HG02973 (cell line): ENCODE measurements at regions not wholly inside any gene's neighbourhood (a gene's known extent, or its start where the extent isn't known, plus 50 kb on each side); places are given as distances from the start of the nearest gene placed in this dataset.
"Not testable (repeated sequence)": the region's sequence is repeated elsewhere in the genome, so short reads cannot be mapped to it uniquely, and the experiment has no call there.

Source experiments
- ATAC-seq: cut with Tn5 transposase; IDR thresholded peaks from one replicate; pipeline ENCODE4 v1.9.1; 2021; ENCODE audit warnings: moderate library complexity; ENCODE audit not compliant: unreplicated experiment

DNA sequence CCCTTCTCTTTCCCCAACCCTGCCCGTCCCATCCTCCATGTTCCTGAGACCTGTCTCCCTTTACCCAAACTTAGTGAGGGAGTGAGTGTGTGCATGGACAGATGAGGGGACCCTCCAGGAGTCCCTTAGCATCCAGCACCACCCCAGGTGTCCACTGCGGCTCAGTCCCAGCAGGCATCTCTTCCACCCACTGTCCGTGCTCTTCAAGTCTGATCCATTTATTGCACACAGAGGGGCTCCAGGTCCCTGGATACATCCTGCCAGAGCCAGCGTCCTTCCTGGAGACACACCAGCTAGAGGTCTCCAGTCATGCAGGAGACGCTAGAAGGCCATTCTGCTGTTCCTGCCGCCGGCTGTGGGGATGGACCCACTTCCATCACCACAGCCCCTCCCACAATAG lies 239.2 kb downstream of the ADGRD1 start:
- no peak for ATAC-seq

DNA sequence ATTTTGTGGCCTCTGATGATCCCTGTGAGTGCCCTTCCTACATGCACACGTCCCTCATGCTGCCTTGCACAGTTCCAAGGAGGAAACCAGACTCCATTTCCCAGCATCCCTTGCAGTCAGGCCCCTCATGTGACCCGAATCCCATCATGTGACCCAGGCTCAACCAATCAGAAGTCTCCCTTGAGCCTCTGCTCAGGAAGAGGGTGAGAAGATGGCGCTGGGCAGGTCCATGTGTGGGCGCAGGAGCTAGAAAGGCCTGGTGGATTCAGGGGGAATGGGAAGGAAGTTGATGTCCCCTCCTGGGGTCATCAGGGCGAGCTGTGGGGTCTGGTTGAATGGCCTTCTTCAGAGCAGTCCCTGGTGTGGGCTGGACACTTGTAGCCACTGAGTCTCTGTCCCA lies 240.5 kb downstream of the ADGRD1 start:
- no peak for ATAC-seq

DNA sequence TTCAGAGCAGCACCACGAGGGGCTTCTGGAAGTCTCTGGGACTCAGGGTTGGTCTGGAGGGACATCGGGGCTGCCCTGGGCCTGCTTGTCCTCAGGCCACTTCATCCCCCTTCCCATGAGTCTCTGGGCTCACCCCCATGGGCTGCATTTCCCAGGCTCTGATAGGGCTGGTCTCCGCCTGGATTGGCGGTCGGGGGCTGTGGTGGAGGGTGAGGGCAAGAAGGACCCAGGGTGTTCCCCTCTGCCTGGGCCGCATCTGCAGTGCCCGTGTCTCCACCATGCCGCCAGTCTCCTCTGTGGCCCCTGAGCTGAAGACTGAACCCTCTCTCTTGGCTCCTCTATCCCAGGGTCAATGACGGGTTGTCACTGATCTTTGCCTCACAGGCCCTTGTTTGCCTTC lies 242.1 kb downstream of the ADGRD1 start:
- no peak for ATAC-seq

DNA sequence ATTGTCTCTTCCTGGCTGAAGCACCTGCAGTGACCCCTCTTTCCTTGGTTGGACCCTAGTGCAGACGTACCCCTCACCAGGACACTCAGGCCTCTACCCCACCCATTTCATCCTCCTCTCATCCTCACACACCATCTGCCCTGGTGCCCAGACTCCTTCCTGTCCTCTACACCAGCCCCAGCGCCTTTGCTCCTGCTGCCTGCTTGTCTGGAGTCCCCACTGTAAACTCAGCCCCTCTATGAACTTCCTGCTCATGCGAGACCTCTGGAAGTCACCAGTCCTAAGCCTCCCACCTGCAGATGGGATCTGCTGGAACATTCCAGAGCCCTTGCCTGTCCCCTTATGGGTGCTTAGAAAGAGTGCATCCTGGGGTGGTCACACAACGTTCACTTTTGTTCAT lies 242.5 kb downstream of the ADGRD1 start:
- no peak for ATAC-seq

DNA sequence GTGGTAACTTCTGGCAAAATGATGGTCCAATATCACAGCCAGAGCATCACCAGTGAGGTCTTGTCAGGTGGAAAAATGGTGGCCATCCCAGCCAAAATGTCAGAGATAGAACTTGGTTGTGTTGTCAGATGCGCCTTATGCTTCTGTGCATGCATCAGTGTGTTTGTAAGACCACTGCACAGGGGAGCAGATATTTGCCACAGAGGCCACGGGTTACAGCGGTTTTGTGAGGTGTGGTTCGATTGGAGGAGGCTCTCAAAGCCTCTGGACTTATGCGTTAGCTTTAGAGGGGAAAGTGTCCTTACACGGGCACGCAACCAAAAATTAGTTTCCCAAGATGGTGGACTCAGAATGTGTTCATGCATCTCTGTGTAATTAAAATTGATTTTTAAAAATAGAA lies 243.8 kb downstream of the ADGRD1 start:
- no peak for ATAC-seq

DNA sequence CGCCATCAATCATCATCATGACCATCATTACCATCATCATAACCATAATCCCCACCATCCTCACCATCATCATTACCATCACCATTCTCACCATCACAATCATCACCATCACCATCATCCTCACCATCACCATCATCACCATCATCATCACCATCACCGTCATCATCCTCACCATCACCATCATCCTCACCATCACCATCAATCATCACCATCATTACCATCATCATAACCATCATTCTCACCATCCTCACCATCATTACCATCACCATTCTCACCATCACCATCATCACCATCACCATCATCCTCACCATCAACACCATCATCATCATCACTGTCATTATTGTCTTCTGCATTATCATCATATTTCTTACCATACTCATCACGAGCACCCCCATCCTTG lies 245.5 kb downstream of the ADGRD1 start:
- no peak for ATAC-seq

DNA sequence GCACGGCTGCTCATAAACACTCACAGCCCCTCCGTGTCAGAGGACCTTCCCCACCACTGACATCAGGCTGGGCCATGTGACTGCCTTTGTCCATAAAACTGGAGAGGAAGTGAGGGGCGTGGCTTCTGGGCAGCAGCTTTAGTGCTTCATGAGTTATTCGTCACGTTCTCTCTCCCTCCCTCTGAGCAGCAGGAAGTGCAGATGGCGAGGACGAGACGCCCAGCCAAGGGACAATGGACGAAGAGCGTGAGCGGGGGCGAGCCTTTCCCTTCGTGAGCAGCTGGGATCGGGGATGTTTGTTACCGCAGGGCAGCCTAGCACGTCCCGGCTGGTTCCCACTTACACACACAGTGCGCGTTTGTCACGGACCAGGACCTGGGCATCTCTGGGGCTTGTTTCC lies 248.2 kb downstream of the ADGRD1 start:
- ATAC-seq, result not testable (repeated sequence)

DNA sequence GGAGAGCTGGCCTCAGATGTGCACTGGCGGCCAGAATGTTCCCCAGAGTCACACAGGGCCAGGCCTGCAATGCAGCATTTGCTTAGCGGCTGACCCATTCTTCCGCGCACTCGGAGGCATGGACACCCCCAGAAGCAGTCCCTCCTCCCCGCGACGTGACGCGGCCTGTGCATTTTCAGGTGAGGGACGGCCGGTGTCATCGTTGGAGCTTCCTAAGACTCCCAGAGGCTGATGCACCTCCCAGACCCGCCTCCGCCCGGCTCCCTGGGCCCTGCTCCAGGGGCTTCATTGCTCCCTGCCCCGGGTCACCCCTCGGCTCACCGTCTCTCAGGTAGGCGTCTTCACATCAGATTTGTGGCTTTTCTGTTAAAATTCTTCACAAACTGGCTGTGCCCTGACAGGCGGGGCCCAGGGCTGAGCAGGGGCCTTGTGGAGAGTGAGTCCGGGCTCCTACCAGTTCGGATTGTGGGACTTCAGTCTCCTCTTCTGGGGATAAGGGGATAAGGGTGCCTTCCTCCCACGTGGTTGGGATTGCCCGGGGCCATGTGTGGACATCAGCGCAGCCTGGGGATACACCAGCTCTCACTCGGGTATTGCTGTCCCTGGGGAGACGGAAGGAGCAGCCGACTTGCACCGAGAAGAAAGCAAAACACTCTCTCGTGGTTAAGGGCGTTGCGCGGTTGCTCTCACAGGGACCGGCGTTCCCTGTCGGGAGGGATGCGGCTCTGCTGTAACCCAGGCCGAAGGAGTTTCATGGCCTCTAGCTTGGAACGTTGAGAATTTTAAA lies 249.1 kb downstream of the ADGRD1 start:
- ATAC-seq, result no peak

DNA sequence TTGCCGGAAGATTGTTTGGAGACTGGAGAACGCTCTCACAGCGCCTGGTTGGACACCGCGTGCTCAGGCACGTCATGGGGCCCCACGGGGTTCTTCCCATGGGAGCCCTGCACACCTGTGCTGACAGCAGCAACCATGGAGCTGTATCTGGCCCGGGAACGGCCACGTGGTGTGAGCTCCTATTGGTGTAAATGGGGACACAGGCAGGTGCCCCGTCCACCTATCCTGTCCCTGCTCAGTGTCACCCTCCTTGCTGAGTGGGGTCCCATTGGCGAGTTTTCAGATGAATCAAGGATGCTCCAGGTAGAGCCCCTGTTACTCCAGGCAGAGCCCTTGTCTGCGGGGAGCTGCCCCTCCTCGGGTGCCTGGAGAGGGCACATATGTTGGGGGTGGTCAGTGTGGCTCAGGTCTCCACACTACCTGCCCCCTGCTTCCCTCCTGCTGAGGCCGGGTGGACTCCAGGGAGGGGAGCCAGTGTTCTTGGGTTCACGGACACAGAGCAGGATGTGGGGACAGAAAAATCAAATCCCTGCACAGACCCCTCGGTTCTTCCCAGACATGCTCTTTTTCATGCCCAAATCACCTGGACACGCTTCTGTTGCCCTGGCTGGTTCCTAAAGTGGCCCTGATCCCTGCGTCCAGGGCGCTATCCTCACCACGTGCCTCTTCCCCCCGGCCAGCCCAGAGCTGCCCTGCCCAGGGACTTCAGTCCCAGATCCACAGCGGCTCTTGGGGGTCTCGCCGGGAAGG lies 250.1 kb downstream of the ADGRD1 start:
- ATAC-seq, result no peak

DNA sequence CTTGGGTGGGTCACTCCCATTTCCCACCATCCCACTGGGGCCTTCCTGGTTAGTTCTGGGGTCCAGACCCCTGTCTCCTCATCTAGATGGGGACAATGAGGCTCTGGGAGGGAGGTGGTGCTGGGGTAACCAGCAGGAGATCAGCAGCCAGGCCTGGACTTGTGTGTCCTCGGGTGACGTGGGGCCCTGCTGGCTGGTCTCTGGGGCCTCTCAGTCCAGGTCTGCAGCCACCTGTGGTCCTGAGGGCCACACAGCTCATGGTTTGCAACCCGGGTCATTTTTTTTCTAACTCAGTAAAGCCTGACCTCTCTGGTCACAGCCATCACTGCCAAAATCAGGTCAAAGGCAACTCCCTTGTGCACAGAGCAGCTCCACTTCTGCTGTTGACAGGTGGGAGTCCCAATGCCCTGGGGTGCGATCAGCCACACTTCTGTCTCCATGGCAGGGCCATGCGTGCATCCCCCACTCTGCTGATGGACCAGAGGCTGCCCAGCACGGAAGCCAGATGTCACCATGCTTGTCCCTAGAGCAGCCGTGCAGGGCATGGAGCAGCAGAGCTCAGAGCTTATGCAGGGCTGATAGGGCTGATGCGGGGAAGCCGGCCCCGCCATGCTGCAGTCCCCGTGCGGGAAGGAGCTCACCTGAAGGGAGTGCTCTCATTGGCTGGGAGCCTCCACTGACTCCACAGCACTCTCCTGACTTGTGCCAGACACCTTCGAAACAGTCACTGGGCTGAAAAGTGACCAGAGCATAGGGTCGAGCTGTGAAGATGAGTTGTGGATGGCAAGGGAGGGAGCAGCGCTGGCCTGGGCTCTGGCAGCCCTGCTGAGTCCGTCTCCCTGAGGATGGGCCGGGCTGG lies 250.9 kb downstream of the ADGRD1 start:
- no peak for ATAC-seq

DNA sequence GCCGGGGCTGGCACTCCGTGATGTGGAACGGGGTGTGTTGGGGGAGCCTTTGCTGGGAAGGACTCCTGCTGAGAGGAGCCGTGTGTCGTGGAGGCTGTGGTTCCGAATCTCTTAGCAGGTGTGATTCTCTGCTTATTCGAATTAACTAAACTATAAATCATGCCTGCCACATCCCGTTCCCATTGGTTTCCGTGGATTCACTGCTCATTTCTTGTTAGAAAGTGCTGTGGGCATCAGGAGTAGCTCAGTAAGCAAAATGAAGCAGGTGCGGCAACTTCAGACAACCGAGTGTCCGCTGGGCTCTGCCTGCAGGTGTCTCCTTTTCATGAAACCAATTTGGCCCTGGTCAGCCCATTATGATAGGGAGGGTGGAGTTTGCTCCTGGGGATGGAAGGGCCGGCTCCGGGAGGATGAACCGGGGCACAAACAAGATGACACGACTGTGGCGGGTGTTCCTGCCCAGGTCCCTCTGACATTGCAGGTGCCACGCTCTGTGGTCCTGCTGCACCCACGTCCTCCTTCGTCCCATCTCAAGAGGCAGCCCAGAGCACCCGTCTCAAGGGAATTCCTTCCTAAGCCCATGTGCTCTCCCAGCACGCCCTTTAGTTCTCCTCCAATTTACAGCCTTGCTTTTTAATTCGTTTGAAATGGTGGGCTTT lies 251.7 kb downstream of the ADGRD1 start:
- not testable (repeated sequence) for ATAC-seq

DNA sequence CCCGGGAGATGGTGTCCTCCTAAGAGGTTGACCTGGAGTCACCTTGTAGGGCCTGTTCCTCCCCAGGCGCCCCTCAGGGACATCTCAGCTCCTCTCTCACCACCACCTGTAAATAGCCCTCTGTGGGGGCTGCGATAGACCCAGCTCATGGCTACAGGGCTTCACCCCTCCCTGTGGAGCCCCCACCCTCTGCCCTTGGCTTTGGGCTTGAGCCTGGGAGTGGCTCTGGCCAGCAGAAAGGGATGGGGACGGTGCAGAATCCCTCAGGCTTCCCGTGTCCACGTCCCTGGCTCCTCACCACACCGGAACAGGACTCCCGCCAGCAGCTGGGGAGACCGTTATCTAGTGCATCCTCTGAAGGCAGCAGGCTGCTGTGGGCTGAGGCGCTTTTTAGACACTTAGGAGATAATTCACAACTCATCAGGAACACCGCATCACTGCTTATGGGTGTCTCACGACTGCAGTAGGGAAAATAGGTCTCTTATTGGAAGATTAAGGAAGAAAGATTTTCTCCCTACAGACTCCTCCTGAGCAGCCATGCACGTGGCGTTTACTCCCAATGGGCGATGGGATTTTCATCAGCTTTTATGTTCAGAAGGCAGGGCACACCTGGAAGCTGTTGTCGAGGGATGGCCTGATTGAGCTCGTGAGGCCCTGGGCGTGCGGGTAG lies 253.1 kb downstream of the ADGRD1 start:
- not testable (repeated sequence) for ATAC-seq

DNA sequence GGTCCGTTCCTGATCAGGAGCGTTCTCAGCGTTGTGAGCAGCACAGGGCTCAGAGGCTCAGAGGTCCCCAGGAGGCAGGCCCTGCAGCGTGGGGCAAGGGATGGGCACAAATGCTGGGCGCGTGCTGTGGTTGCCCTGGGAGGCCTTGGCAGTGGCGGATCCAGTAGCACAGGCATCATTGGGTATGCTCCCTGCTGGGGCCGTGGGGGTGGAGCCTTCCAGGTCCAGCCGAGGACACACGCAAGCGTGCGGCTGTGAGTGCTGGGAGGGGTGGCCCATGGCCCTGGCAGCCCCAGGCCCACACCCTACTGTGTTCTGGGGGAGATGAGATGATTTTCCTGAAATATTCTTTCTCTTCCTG lies 253.6 kb downstream of the ADGRD1 start:
- ATAC-seq, result not testable (repeated sequence)

DNA sequence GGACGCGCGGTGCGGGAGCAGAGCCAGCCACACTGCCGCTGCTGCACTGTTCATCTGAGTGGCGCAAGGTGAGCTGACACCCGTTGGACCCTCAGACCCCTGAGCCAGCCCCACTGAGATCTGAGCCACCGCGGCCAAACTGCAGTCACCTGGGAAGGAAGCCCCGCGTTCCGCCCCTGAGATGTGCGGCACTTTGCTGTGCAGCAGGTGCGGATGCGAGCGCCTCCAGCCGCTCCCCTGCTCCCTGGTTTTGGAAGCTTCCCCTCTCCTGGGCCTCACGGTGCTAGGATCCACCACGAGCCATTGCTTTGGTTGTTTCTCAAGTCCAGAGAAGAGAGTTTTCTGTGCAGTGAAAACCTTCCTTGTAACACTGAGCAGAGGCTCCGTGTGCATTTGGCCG lies 254.1 kb downstream of the ADGRD1 start:
- not testable (repeated sequence) for ATAC-seq

DNA sequence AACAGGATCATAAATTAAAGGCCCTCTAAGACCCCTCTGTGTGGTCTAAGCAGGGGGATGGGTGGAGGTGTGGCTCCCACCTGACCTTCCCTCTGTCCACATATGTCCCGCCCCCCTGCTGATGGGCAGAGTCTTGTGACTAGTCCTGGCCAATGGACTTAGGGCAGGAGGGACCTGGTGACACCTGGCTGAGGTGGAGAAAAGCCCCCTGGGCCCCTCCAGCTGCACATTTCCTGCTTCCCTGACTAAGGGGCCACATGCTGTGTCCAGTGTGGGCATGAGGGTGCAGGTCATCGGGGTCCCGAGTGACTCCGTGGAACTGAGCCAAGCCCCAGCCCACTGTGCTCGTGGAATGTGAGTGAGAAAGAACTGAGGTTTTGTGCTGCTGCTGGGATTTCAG lies 254.7 kb downstream of the ADGRD1 start:
- ATAC-seq, result no peak

DNA sequence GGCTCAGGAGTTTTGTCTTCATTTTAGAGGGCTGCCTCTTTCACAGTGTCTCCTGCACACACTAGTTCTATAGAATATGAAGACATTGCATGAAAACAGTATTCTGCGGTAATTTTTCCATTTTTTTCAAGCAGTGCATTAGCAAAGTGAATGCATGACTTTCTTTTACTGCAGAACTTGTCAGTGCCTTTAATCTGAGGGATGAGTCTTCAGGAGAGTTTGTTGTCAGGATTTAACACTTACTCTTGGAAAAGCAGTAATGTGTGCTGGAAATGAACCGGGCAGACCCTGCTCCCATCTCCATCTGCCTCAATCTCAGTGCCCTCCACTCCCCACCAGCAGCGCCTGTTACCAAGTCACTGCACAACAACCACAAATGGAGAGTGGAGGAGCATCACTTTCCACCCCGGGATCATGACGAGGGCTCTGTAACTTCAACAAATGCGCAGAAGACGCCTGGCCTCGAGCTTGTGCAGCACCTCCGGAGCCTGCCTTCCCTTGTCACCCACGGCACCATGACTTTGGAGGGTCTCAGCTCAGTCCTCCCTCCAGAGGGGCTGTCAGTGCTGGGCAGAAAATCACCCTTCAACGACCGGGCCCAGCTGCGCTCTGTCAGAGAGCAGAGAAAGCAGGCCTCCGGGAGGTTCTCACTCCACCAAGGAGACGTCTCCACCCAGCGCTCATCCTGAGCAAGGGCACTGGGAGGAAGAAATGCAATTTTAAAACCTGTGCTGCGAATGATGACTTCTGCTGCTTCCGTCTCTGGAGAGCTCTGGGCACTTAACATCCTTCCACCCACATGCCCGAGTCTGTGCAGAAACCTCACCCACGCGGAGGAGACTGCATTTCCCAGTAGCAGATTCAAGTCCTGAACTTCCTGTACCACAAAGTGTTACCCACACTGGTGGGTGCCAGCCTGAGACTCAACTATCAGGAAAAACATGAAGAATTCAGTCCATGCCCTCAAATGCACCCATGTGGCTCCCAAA lies 255.7 kb downstream of the ADGRD1 start:
- no peak for ATAC-seq

DNA sequence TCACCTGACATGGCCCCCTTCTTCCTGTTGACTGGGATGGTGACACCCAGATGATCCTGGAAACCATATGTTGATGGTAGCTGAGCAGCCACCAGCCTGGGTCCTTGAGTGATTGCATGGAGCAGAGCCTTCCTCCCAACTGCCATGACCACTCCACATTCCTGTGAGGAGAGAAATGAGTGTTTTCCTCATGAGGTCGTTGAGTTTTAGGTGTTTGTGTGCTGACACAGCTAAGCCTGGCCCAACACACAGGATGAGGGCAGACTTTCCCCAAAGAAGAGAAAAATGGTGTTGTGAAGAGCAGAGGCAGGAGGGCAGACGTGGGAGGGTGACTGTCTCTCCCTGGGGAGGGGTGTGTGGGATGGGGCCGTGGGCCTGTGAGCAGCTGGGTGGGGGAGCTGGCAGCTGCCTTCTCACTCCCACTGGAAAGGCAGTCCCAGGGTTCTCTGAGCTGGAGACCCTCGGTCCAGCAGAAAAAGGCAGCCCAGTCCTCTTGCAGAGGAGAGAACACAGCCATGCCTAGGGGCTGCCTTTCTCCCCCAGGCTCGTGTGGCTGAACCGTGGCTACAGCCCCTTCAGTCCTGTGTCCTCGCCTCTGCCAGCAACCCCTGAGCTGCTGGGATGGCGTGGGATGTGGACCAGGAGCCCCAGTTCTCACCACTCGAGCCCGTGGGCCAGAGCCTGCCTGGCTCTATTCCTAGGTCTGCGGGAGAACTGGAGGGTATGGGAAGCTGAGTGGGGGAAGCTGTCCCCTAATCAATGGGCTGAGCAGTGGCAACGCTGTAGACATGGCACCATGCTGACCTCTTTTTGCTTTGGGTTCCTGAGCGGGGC lies 257.0 kb downstream of the ADGRD1 start:
- no peak for ATAC-seq

DNA sequence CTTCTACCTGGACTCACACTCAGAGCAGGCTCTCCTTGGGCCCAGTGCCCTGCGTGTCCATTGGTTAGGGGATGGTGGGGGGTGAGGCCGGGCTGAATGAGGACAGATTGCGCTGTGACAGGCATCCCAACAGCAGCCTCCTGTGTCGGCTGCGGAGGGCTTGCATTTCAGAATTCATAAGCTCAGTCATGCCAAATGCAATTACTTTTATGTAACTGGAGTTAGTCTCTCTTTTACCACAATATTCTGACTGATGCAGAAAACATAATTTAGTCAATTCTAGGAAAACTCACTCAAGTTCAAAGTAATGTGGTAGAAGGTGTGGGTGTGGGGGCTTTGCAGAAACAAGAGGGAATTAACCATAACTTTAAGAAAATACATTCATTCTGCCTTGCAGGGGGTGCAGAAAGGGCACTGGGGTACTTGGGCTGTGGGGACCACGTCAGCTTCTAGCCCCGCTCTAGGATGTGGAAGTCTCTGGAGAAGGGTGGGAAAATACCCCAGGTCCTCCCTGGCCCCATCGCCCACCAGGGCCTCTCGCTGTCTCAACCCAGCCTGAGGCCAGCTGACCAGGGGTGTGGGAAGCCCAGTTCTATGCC lies 257.7 kb downstream of the ADGRD1 start:
- ATAC-seq, result no peak
